Uterus (tissue), 2 donors: ENCODE measurements at regions not wholly inside any gene's neighbourhood (a gene's known extent, or its start where the extent isn't known, plus 50 kb on each side); places are given as distances from the start of the nearest gene placed in this dataset.

ENCODE experiments used
- POLR2A ChIP-seq, 2 donors: fragments of 450-650 bp; IDR thresholded peaks; one replicate each; pipeline ENCODE4 v1.6.1; 2016; ENCODE audit warnings: antibody characterized with exemption in 2 of 2, mild to moderate bottlenecking in 1 of 2, moderate library complexity in 1 of 2
- TF ChIP-seq, protein P1 (sequence below), 4 experiments: fragments of 200-600 bp in 2 of 4; fragments of 450-650 bp in 2 of 4; sonication (generic) in 2 of 4; IDR thresholded peaks; one replicate each; pipeline ENCODE4 v1.5.1; 2016 to 2019; ENCODE audit warnings: antibody characterized with exemption in 4 of 4, mild to moderate bottlenecking in 2 of 4, moderate library complexity in 1 of 4

DNA sequence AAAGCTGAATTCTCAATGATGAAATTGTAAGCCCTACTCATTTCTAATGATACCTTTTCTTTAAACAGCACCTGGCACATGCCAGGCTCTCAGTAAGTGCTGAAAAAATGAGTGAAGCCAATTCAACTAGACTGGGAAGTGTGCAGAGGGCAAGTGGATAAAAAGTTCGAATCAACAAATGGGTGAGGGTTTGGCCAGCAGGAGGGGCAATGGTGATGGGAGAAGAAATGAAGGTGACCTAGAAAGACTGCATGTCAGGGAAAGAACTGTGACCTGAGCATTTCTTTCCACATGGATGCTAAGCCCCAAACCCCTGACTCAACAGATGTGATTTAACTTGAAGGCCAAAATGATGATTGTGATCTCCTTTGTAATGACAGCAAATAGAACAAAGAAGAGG is 54.6 kb downstream of the DKK1 start:
- TF ChIP-seq, protein P1, sequence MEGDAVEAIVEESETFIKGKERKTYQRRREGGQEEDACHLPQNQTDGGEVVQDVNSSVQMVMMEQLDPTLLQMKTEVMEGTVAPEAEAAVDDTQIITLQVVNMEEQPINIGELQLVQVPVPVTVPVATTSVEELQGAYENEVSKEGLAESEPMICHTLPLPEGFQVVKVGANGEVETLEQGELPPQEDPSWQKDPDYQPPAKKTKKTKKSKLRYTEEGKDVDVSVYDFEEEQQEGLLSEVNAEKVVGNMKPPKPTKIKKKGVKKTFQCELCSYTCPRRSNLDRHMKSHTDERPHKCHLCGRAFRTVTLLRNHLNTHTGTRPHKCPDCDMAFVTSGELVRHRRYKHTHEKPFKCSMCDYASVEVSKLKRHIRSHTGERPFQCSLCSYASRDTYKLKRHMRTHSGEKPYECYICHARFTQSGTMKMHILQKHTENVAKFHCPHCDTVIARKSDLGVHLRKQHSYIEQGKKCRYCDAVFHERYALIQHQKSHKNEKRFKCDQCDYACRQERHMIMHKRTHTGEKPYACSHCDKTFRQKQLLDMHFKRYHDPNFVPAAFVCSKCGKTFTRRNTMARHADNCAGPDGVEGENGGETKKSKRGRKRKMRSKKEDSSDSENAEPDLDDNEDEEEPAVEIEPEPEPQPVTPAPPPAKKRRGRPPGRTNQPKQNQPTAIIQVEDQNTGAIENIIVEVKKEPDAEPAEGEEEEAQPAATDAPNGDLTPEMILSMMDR (IDR thresholded peaks at IDR 0.05): no peak
- TF ChIP-seq POLR2A (IDR thresholded peaks at IDR 0.05): no peak
